HL-60 (cell line): ENCODE measurements at regions not wholly inside any gene's neighbourhood (a gene's known extent, or its start where the extent isn't known, plus 50 kb on each side); places are given as distances from the start of the nearest gene placed in this dataset.

ENCODE experiments used
- DNase-seq, 2 experiments: peaks; one replicate each; pipeline ENCODE4 v3.0.0-alpha.2; 2010 to 2020; ENCODE audit warnings: low read depth in 1 of 2, low spot score in 1 of 2
- H3K27ac ChIP-seq: fragments of 250-450 bp; sonication (Bioruptor Pico); replicated peaks from 2 replicates; pipeline ENCODE4 v1.5.1; 2020; ENCODE audit warnings: mild to moderate bottlenecking, moderate library complexity
- H3K27me3 ChIP-seq: fragments of 250-450 bp; sonication (Bioruptor Pico); 2 replicates; pipeline ENCODE4 v1.5.1; 2021; ENCODE audit warnings: mild to moderate bottlenecking, moderate library complexity; ENCODE audit not compliant: insufficient read depth, poor library complexity, severe bottlenecking
- H3K4me3 ChIP-seq: replicated peaks from 2 replicates; pipeline ENCODE4 v1.5.1; 2011; ENCODE audit warnings: mild to moderate bottlenecking, control low read depth, low read length; ENCODE audit not compliant: insufficient read depth
- CTCF ChIP-seq: IDR thresholded peaks from one replicate; pipeline ENCODE4 v1.5.1; 2011; ENCODE audit warnings: low read length, control low read depth, inconsistent platforms; ENCODE audit not compliant: insufficient read depth
- GABPA ChIP-seq: IDR thresholded peaks from 2 replicates; pipeline ENCODE4 v1.6.1; 2012; ENCODE audit warnings: low read depth
- POLR2AphosphoS5 ChIP-seq: IDR thresholded peaks from 2 replicates; pipeline ENCODE4 v1.6.1; 2012; ENCODE audit warnings: low read depth
- REST ChIP-seq: IDR thresholded peaks from 2 replicates; pipeline ENCODE4 v1.6.1; 2012; ENCODE audit warnings: low read depth; ENCODE audit not compliant: insufficient replicate concordance
- SPI1 ChIP-seq: IDR thresholded peaks from 2 replicates; pipeline ENCODE4 v1.6.1; 2012; ENCODE audit warnings: low read depth, mild to moderate bottlenecking, borderline replicate concordance

GRCh38 chr6:164321297-164321696, 906.8 kb downstream of the QKI start:
- no peak overlapping the region for H3K27ac ChIP-seq
- H3K27me3 ChIP-seq = no peaks in the 10 kb centered on the region
- no peak for DNase-seq
- H3K4me3 ChIP-seq = no peak overlapping the region
- TF ChIP-seq SPI1 (no peak), GABPA (no peak)

GRCh38 chr6:164315376-164315775, 900.9 kb downstream of the QKI start:
- Histone ChIP-seq H3K27me3 (no peaks in the 10 kb centered on the region), H3K4me3 (no peak overlapping the region), H3K27ac (no peak overlapping the region)
- DNase-seq = no peak
- TF ChIP-seq GABPA = no peak
- no peak for TF ChIP-seq CTCF
- no peak for TF ChIP-seq SPI1
- no peak for TF ChIP-seq REST
- no peak for TF ChIP-seq POLR2AphosphoS5

- TF ChIP-seq SPI1 = no peak
- TF ChIP-seq POLR2AphosphoS5 = no peak
- TF ChIP-seq REST = no peak
- TF ChIP-seq CTCF = no peak
- no peak for TF ChIP-seq GABPA
- no peak for DNase-seq
- H3K27ac ChIP-seq = no peak overlapping the region
- no peaks in the 10 kb centered on the region for H3K27me3 ChIP-seq
- H3K4me3 ChIP-seq = no peak overlapping the region
Measured at GRCh38 chr6:164308339-164308738, 893.8 kb downstream of the QKI start.

- Histone ChIP-seq H3K4me3 (no peak overlapping the region), H3K27me3 (no peaks in the 10 kb centered on the region), H3K27ac (no peak overlapping the region)
- TF ChIP-seq SPI1 = no peak
- TF ChIP-seq GABPA = no peak
- no peak for TF ChIP-seq CTCF
- no peak for TF ChIP-seq REST
- TF ChIP-seq POLR2AphosphoS5 = no peak
- no peak for DNase-seq
Measured at GRCh38 chr6:164303102-164303964, 888.8 kb downstream of the QKI start.
